SKM-1 treated with dmso at 0.1 percent for 144 hours (cell line): ENCODE measurements at regions not wholly inside any gene's neighbourhood (a gene's known extent, or its start where the extent isn't known, plus 50 kb on each side); places are given as distances from the start of the nearest gene placed in this dataset.
"Not testable (repeated sequence)": the region's sequence is repeated elsewhere in the genome, so short reads cannot be mapped to it uniquely, and the experiment has no call there.

Experiments used
- DNase-seq: peaks from one replicate; lab custom pipeline; 2025; ENCODE audit not compliant: unreplicated experiment; lab: John Stamatoyannopoulos, UW

DNA sequence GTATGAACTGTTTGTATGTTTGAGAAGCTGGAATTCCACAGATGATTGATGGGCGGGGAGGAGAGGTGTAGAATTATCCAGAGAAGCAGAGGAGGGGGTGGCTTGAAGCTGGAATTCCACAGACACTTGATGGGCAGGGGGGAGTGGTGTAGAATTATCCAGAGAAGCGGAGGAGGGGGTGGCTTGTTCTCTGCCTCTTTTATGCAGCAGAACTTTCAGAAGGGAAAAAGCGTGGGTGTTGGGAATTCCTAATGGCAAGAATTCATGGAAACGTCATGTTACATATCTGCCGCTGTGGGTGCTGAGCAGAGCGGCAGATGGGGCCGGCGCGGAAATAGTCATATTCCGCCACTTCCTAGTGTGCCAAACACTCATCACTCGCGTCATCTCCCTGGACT lies 167.9 kb upstream of the KCNG1 start:
- DNase-seq: no peak

- no peak for DNase-seq
These were observed 167.2 kb upstream of the KCNG1 start for GRCh38 chr20:51189814-51190782.

GRCh38 chr20:51188941-51189340 lies 166.0 kb upstream of the KCNG1 start:
- no peak for DNase-seq

DNA sequence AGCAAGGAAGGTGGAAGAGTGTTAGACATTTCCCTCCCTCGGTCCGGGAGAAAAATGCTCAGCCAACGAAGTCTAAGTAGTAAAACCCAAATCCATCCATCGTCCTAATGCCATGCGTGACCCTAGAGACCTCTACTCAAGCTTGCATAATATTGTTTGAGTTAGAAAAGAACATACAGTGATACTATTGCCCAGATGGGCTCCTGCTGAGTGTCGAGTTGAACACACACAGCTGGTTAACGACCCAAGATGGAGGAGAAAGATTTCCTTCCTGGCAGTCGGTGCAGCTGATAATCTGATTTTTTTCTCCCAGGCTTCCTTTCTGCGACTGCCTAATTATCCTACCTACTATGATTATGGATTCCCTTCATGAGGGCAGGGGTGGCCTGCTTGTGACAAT lies 164.4 kb upstream of the KCNG1 start:
- DNase-seq: no peak

- no peak for DNase-seq
These were observed 163.0 kb upstream of the KCNG1 start for GRCh38 chr20:51185861-51186260.

- no peak for DNase-seq
These were observed 162.4 kb upstream of the KCNG1 start for GRCh38 chr20:51185277-51185676.

- DNase-seq: no peak
These were observed 161.4 kb upstream of the KCNG1 start for GRCh38 chr20:51184289-51184688.

GRCh38 chr20:51183451-51183850 lies 160.5 kb upstream of the KCNG1 start:
- DNase-seq: no peak

- DNase-seq: no peak
These were observed 159.7 kb upstream of the KCNG1 start for GRCh38 chr20:51182571-51182970.

DNA sequence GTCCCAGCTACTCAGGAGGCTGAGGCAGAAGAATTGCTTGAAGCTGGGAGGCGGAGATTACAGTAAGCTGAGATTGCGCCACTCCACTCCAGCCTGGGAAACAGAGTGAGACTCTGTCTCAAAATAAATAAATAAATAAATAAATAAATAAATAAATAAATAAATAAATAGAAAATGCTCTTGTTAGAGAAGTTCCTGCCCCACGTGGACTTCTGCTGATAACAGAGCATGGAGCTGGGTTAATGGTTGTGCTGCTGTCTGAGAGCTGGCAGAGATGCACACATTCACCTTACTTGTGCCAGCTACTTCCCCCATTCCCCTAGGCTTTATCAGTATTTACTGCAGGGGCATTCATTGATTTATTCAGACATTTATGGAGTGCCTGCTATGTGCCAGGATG lies 155.2 kb upstream of the KCNG1 start:
- DNase-seq: no peak

DNA sequence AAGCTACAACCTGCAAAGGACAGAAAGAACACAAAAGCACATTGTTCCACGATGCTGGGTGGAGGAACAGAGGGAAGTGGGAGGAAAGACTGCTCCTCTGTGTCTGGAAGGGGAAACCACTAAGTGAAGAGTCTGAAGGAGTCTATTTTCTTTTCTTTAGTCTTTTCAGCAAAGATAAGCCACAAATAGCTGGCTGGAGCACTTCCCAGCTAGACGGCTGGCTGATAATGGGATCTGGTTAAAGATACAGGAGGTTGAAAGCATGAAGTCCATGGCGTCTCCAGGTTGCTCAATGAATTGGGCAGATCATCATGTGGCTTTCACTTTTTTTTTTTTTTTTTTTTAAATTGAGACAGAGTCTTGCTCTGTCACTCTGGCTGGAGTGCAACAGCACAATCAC lies 154.0 kb upstream of the KCNG1 start:
- DNase-seq: no peak

DNA sequence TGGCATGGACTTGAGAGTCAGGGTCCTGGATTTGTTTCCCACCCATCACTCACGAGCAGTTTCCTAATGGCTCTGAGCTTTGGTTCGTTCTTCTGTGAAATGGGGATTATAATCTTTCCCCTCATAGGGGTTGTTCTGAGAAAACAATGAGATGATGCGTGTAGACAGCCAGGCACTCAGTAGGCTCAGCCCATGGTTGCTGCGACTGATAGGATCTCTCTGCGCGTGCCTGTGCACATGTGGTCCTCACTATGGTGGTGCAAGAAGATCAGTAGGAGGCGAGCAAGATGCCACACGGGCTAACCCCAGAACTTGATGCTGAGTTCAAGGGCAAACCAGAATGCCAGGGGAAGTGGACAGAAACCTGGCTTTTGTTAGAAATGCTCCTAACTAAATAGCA lies 153.5 kb upstream of the KCNG1 start:
- no peak for DNase-seq

DNA sequence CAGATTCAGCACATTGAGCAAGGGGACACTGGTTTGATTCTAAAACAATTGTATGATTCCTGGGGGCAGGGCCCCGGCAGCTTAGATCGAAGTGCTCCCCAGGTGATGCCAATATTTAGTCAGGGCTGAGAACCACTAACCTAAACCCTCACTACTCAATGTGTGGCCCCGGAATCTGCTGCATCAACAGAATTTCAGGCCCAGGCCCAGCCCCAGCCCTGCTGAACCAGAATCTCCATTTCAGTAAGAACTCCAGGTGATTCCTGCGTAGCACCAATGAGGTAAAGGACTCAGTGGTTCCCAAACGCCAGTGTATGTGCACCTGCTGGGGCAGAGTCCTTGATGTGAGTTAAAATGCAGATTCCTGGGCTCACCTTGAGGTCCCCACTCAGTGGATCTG lies 152.8 kb upstream of the KCNG1 start:
- no peak for DNase-seq

DNA sequence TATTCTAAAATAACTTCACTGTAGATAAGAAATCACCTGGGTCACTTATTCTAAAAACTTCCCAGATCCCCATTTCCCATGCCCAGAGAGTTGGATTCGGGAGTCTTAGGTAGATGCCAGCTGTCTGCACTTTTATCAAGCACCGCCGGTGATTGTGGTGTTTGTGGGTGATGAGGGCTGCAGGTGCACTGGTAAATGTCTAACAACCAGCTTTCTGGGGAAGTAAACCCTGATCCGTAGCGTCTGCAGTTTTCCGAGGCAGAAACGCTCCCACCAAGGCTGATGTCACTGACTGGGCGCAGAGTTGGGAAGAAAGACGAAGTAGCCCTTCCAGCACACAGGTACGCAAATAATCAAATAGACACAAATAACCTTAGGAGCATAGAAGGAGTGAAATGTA lies 152.2 kb upstream of the KCNG1 start:
- DNase-seq: no peak

GRCh38 chr20:51174536-51174935 lies 151.6 kb upstream of the KCNG1 start:
- DNase-seq: no peak

GRCh38 chr20:51172558-51173428 lies 149.9 kb upstream of the KCNG1 start:
- DNase-seq: no peak

DNA sequence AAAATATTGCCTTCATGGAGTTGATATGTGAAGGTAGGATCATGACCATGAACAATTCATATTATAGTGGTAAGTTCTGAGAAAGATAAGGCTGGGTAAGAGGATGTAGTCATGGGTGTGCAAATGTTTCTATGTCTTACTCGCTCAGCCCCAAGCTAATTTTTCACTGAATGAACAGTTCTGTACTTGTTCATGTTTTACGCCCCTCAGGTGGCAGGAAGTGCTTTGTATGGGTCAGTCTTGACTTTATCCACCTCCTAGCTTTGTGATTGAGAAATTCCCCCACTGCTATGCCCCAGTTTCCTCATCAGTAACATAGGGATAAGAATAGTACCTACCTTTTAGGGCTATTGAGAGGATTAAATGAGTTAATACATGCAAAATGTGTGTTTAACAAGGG lies 148.2 kb upstream of the KCNG1 start:
- no peak for DNase-seq

GRCh38 chr20:51169813-51170212 lies 146.9 kb upstream of the KCNG1 start:
- no peak for DNase-seq

DNA sequence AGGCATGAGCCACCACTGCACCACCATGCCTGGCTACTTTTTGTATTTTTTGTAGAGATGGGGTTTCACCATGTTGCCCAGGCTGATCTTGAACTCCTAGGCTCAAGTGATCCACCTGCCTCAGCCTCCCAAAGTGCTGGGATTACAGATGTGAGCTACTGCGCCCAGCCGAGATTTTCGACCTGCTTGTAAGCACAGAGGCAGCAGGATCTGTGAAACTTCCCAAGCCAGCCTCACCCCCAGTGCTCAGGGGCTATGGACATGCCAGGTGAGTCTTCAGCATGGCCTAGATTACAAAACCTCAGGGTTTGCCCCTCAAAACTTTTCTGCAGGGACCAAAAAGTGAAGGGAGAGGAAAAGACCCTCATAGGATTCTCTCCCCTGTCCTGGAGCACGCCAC lies 145.0 kb upstream of the KCNG1 start:
- DNase-seq: not testable (repeated sequence)

DNA sequence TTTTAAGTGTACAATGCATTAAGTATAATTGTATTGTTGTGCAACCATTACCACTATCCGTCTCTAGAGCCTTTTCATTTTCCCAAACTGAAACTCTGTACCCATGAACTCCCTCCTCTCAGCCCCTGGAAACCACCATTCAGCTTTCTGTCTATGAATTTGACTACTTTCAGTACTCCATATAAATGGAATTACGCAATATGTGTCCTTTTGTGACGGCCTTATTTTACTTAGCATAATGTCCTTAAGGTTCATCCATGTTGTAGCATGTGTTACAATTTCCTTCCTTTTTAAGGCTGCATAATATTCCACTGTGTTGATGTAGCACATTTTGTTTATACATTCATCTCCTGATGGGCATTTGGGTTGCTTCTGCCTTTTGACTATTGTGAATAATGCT lies 143.6 kb upstream of the KCNG1 start:
- DNase-seq: no peak

GRCh38 chr20:51165131-51165530 lies 142.2 kb upstream of the KCNG1 start:
- no peak for DNase-seq

DNA sequence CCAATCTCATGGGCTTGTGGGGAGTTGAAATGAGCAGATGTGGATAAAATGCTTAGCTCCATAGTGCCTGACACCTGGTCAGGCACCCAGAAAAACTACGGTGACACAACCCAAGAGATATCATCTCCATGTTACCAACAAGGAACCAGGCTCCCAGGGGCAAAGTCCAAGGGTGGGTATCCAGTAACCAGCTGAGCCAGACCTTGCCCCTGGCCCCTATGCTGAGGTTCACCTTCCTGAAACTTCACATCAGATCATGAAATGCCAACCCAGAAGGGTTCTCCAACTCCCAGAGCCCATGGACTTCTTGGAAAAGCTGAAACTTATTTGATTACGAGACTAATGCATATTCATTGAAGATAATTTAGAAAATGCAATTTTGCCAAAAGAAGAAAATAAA lies 141.8 kb upstream of the KCNG1 start:
- no peak for DNase-seq
